Smooth muscle cell (in vitro differentiated cells): ENCODE measurements at regions not wholly inside any gene's neighbourhood (a gene's known extent, or its start where the extent isn't known, plus 50 kb on each side); places are given as distances from the start of the nearest gene placed in this dataset.

Experiments used
- DNase-seq: peaks from one replicate; lab custom pipeline; 2025; ENCODE audit not compliant: unreplicated experiment; lab: John Stamatoyannopoulos, UW
- H2AFZ ChIP-seq: fragments of 200-600 bp; sonication (generic); 2 replicates; pipeline ENCODE4 v1.6.0; 2016; ENCODE audit warnings: antibody characterized with exemption, low read depth, mild to moderate bottlenecking
- H3F3A ChIP-seq: fragments of 200-600 bp; sonication (generic); 2 replicates; pipeline ENCODE4 v1.6.0; 2017; ENCODE audit warnings: antibody characterized with exemption, low read depth
- H3K27ac ChIP-seq: fragments of 200-600 bp; sonication (generic); 2 replicates; pipeline ENCODE4 v1.5.1; 2016; ENCODE audit warnings: low read depth, mild to moderate bottlenecking
- H3K27me3 ChIP-seq: fragments of 200-600 bp; sonication (generic); 2 replicates; pipeline ENCODE4 v1.6.1; 2016; ENCODE audit warnings: low read depth, mild to moderate bottlenecking
- H3K36me3 ChIP-seq: fragments of 200-600 bp; sonication (generic); 2 replicates; pipeline ENCODE4 v1.5.1; 2016; ENCODE audit warnings: low read depth
- H3K4me1 ChIP-seq: fragments of 200-600 bp; sonication (generic); 2 replicates; pipeline ENCODE4 v1.5.1; 2016; ENCODE audit warnings: low read depth
- H3K4me2 ChIP-seq: fragments of 200-600 bp; sonication (generic); 2 replicates; pipeline ENCODE4 v1.6.0; 2016; ENCODE audit warnings: mild to moderate bottlenecking
- H3K4me3 ChIP-seq: fragments of 200-600 bp; sonication (generic); 2 replicates; pipeline ENCODE4 v1.5.1; 2016; ENCODE audit warnings: mild to moderate bottlenecking
- H3K79me2 ChIP-seq: fragments of 200-600 bp; sonication (generic); 2 replicates; pipeline ENCODE4 v1.6.0; 2016; ENCODE audit warnings: low read depth, mild to moderate bottlenecking
- H3K9ac ChIP-seq: fragments of 200-600 bp; sonication (generic); 2 replicates; pipeline ENCODE4 v1.6.0; 2016; ENCODE audit warnings: low read depth
- H3K9me3 ChIP-seq: fragments of 200-600 bp; sonication (generic); replicated peaks from 2 replicates; pipeline ENCODE4 v1.5.1; 2016; ENCODE audit warnings: low read depth
- H4K20me1 ChIP-seq: fragments of 200-600 bp; sonication (generic); 2 replicates; pipeline ENCODE4 v1.6.0; 2016; ENCODE audit warnings: low read depth
- CTCF ChIP-seq: fragments of 200-600 bp; sonication (generic); IDR thresholded peaks from 2 replicates; pipeline ENCODE4 v1.5.1; 2017; ENCODE audit warnings: borderline replicate concordance, mild to moderate bottlenecking, antibody characterized with exemption; ENCODE audit not compliant: insufficient read depth, poor library complexity, severe bottlenecking
- WGBS: methylation state at CpG from one replicate; pipeline ENCODE4 v1.1.7; 2016; ENCODE audit warnings: low lambda C conversion rate; 5-methylcytosine and 5-hydroxymethylcytosine counted together

- no peak overlapping the region for H3K4me2 ChIP-seq
- H3K27ac ChIP-seq = no peak overlapping the region
- peaks cover 22% of the 10 kb centered on the region for H3K27me3 ChIP-seq
- 68% methylated on average over 17 of the region's 17 CpGs for WGBS
- H4K20me1 ChIP-seq = no peaks in the 10 kb centered on the region
- TF ChIP-seq CTCF = no peak
- no peaks in the 10 kb centered on the region for H3K4me1 ChIP-seq
- H3K79me2 ChIP-seq = no peaks in the 10 kb centered on the region
- no peaks in the 10 kb centered on the region for H3K36me3 ChIP-seq
- H3K9ac ChIP-seq = no peak overlapping the region
- H2AFZ ChIP-seq = no peak overlapping the region
- H3K4me3 ChIP-seq = no peak overlapping the region
- no peaks in the 10 kb centered on the region for H3F3A ChIP-seq
- DNase-seq = no peak
- H3K9me3 ChIP-seq = no peaks in the 10 kb centered on the region
Observed at GRCh38 chr17:73833775-73834488, 189.7 kb upstream of the SDK2 start.

- no peaks in the 10 kb centered on the region for H3K9me3 ChIP-seq
- WGBS = 85% methylated on average over 17 of the region's 17 CpGs
- H3K4me2 ChIP-seq = no peak overlapping the region
- no peak overlapping the region for H3K4me3 ChIP-seq
- no peak for TF ChIP-seq CTCF
- no peak overlapping the region for H2AFZ ChIP-seq
- H3K27me3 ChIP-seq = peaks cover 22% of the 10 kb centered on the region
- H4K20me1 ChIP-seq = no peaks in the 10 kb centered on the region
- no peaks in the 10 kb centered on the region for H3K36me3 ChIP-seq
- H3K79me2 ChIP-seq = no peaks in the 10 kb centered on the region
- H3K4me1 ChIP-seq = no peaks in the 10 kb centered on the region
- no peaks in the 10 kb centered on the region for H3F3A ChIP-seq
- H3K27ac ChIP-seq = no peak overlapping the region
- DNase-seq = no peak
- H3K9ac ChIP-seq = no peak overlapping the region
Observed at GRCh38 chr17:73834684-73835343, 190.6 kb upstream of the SDK2 start.

GRCh38 chr17:73835605-73836004 is 191.4 kb upstream of the SDK2 start:
- H3K4me3 ChIP-seq = no peak overlapping the region
- no peak overlapping the region for H3K9ac ChIP-seq
- no peak overlapping the region for H2AFZ ChIP-seq
- no peaks in the 10 kb centered on the region for H3K9me3 ChIP-seq
- H4K20me1 ChIP-seq = no peaks in the 10 kb centered on the region
- no peak for DNase-seq
- H3K27me3 ChIP-seq = peaks cover 27% of the 10 kb centered on the region
- no peak overlapping the region for H3K4me2 ChIP-seq
- H3K4me1 ChIP-seq = no peaks in the 10 kb centered on the region
- 86% methylated on average over 8 of the region's 8 CpGs for WGBS
- H3K79me2 ChIP-seq = no peaks in the 10 kb centered on the region
- no peak for TF ChIP-seq CTCF
- no peak overlapping the region for H3K27ac ChIP-seq
- H3K36me3 ChIP-seq = no peaks in the 10 kb centered on the region
- no peaks in the 10 kb centered on the region for H3F3A ChIP-seq
